ENCODE measurements at regions not wholly inside any gene's neighbourhood (a gene's known extent, or its start where the extent isn't known, plus 50 kb on each side); places are given as distances from the start of the nearest gene placed in this dataset.

DNA sequence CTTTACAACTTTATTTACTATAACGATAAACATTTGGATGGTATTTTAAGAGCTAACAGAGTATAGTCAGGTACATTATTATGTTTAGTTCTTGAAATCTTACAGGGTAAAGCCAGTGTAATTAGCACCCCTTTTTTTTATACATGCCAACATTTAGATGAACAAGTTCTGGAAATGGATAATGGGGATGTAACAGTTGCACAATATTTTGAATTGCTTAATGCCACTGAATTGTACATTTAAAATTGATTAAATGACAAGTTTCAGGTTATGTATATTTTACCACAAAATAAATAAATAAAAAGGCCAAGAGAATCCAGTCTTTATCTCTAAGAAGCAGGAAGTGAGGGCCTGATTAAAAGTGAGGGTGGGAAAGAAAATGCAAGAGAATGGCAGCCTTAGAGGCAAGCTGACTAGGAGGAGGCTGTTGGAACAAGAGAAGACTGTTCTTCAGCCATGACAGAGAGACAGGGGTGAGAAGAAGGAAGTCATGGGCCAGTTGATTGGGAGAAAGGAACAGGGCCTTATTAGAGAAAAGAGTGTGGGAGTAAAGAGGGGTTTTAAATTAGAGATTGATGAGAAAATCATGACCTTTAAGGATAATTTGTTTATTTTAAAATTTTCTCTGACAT is 49.9 kb upstream of the TNFSF18 start:
- Mint-ChIP-seq H3K4me1 (no peaks in the 10 kb centered on the region), H3K4me3 (no peak overlapping the region), H3K27ac (no peak overlapping the region), H3K27me3 (no peaks in the 10 kb centered on the region), H3K9me3 (ENCODE audit: insufficient read depth) (peaks cover 11% of the 10 kb centered on the region)
- Histone ChIP-seq H3K4me2 (replicated peaks; ENCODE audit: low read depth, low read length, poor library complexity, severe bottlenecking) (no peak overlapping the region), H3K27me3 (replicated peaks in 1 of 4; ENCODE audit: control extremely low read depth in 1 of 4, control insufficient read depth in 3 of 4, insufficient read depth in 4 of 4, low read length in 3 of 4) (no peaks in the 10 kb centered on the region), H3K36me3 (replicated peaks in 1 of 2; ENCODE audit: control extremely low read depth in 1 of 2, control insufficient read depth in 1 of 2, extremely low read depth in 1 of 2, insufficient read depth in 2 of 2, low read length in 1 of 2) (no peaks in the 10 kb centered on the region), H3K4me1 (ENCODE audit: control insufficient read depth in 2 of 2, insufficient read depth in 2 of 2, low read length in 2 of 2) (no peaks in the 10 kb centered on the region), H3K9ac (ENCODE audit: low read length) (no peak overlapping the region), H4K20me1 (ENCODE audit: control insufficient read depth, insufficient read depth, low read length, poor library complexity, severe bottlenecking) (no peaks in the 10 kb centered on the region), H3K4me3 (ENCODE audit: control extremely low read depth in 1 of 5, extremely low read depth in 1 of 5, insufficient read depth in 1 of 5, low read depth in 2 of 5, low read length in 4 of 5) (no peak overlapping the region), H3K27ac (ENCODE audit: low read length in 2 of 2) (no peak overlapping the region), H3K9me3 (ENCODE audit: control extremely low read depth in 1 of 3, control insufficient read depth in 2 of 3, insufficient read depth in 1 of 3, low read length in 2 of 3) (peaks cover 0 to 13% (median 11%) of the 10 kb centered on the region in 3 donors), H3K79me2 (ENCODE audit: control insufficient read depth, insufficient read depth, low read length) (no peaks in the 10 kb centered on the region), H2AFZ (ENCODE audit: insufficient read depth, low read depth, low read length, poor library complexity, severe bottlenecking) (no peak overlapping the region)
- CTCF ChIA-PET = no interaction called here
- ATAC-seq (ENCODE audit: low read depth) = no peak
- TF ChIP-seq, protein P1, sequence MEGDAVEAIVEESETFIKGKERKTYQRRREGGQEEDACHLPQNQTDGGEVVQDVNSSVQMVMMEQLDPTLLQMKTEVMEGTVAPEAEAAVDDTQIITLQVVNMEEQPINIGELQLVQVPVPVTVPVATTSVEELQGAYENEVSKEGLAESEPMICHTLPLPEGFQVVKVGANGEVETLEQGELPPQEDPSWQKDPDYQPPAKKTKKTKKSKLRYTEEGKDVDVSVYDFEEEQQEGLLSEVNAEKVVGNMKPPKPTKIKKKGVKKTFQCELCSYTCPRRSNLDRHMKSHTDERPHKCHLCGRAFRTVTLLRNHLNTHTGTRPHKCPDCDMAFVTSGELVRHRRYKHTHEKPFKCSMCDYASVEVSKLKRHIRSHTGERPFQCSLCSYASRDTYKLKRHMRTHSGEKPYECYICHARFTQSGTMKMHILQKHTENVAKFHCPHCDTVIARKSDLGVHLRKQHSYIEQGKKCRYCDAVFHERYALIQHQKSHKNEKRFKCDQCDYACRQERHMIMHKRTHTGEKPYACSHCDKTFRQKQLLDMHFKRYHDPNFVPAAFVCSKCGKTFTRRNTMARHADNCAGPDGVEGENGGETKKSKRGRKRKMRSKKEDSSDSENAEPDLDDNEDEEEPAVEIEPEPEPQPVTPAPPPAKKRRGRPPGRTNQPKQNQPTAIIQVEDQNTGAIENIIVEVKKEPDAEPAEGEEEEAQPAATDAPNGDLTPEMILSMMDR (IDR thresholded peaks at IDR 0.05) = no peak
- no peak for TF ChIP-seq EZH2 (IDR thresholded peaks at IDR 0.05; ENCODE audit: borderline replicate concordance, insufficient read depth, low read depth, low read length, poor library complexity, severe bottlenecking)
- no CpG with 5 or more reads among the region's 1 CpG for WGBS (ENCODE audit: insufficient coverage)
- intact Hi-C loops (cut with micrococcal nuclease) = no loop called here
- no peak for DNase-seq
- POLR2A ChIA-PET = no interaction called here
